ENCODE measurements at regions not wholly inside any gene's neighbourhood (a gene's known extent, or its start where the extent isn't known, plus 50 kb on each side); places are given as distances from the start of the nearest gene placed in this dataset.

- TF ChIP-seq, protein P1, sequence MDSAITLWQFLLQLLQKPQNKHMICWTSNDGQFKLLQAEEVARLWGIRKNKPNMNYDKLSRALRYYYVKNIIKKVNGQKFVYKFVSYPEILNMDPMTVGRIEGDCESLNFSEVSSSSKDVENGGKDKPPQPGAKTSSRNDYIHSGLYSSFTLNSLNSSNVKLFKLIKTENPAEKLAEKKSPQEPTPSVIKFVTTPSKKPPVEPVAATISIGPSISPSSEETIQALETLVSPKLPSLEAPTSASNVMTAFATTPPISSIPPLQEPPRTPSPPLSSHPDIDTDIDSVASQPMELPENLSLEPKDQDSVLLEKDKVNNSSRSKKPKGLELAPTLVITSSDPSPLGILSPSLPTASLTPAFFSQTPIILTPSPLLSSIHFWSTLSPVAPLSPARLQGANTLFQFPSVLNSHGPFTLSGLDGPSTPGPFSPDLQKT (IDR thresholded peaks at IDR 0.05; ENCODE audit: borderline replicate concordance, low read depth, low read length) = no peak
- TF ChIP-seq ZBTB7A (tag by site-specific recombination; IDR thresholded peaks at IDR 0.05; ENCODE audit: low read depth) (no peak), YY1 (tag by site-specific recombination; IDR thresholded peaks at IDR 0.05) (no peak), ZNF132 (tag by site-specific recombination; IDR thresholded peaks at IDR 0.05; ENCODE audit: borderline replicate concordance) (no peak), ZNF24 (tag by site-specific recombination; IDR thresholded peaks at IDR 0.05) (no peak), GLI2 (tag by site-specific recombination; IDR thresholded peaks at IDR 0.05; ENCODE audit: borderline replicate concordance, low read depth) (no peak), MEIS1 (CRISPR knock-in tag; IDR thresholded peaks at IDR 0.05; ENCODE audit: borderline replicate concordance) (no peak), PBX3 (CRISPR knock-in tag; IDR thresholded peaks at IDR 0.05) (no peak)
- TF ChIP-seq, protein P2, sequence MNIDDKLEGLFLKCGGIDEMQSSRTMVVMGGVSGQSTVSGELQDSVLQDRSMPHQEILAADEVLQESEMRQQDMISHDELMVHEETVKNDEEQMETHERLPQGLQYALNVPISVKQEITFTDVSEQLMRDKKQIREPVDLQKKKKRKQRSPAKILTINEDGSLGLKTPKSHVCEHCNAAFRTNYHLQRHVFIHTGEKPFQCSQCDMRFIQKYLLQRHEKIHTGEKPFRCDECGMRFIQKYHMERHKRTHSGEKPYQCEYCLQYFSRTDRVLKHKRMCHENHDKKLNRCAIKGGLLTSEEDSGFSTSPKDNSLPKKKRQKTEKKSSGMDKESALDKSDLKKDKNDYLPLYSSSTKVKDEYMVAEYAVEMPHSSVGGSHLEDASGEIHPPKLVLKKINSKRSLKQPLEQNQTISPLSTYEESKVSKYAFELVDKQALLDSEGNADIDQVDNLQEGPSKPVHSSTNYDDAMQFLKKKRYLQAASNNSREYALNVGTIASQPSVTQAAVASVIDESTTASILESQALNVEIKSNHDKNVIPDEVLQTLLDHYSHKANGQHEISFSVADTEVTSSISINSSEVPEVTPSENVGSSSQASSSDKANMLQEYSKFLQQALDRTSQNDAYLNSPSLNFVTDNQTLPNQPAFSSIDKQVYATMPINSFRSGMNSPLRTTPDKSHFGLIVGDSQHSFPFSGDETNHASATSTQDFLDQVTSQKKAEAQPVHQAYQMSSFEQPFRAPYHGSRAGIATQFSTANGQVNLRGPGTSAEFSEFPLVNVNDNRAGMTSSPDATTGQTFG (tag by site-specific recombination; IDR thresholded peaks at IDR 0.05; ENCODE audit: borderline replicate concordance) = no peak
These were observed 1746.2 kb upstream of the PRR20A start (continued) for GRCh38 chr13:55394470-55394869.

DNA sequence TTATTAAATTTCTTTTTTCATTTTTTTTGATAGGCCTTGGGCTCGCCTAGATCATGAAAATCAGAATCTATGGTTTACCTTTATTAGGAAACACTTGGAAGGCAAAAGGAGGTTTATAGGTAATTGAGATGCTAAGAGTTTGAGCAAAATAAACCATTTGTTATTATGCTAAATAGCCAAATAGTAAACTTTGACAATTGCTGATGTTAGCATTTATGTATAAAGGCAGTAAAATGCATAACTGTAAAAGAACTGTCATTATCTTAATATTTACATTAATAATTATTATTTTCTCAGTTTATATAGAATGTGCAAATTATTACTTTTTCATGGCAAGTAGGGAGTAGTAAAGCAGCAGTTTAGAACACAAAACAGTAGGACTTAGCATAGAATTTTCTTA is 1737.8 kb upstream of the PRR20A start:
- Histone ChIP-seq H3K36me3 (ENCODE audit: control insufficient read depth in 2 of 2, insufficient read depth in 1 of 2, low read length in 2 of 2) (no peaks in the 10 kb centered on the region), H3K4me3 (ENCODE audit: low read depth, low read length) (no peak overlapping the region), H3K9me3 (ENCODE audit: control insufficient read depth, insufficient read depth, low read depth, low read length) (no peaks in the 10 kb centered on the region), H3K4me1 (ENCODE audit: control insufficient read depth, insufficient read depth, low read length) (no peaks in the 10 kb centered on the region), H3K27ac (ENCODE audit: extremely low read depth, low read depth, low read length) (no peak overlapping the region)
- ChIA-PET POLR2A (no interaction called here), CTCF (no interaction called here)
- TF ChIP-seq ZNF544 (tag by site-specific recombination; IDR thresholded peaks at IDR 0.05) = no peak
- no peak for TF ChIP-seq ZNF660 (tag by site-specific recombination; IDR thresholded peaks at IDR 0.05)
- TF ChIP-seq RBAK (tag by site-specific recombination; IDR thresholded peaks at IDR 0.05) = no peak
- no peak for TF ChIP-seq KLF17 (tag by site-specific recombination; IDR thresholded peaks at IDR 0.05)
- TF ChIP-seq, protein P3, sequence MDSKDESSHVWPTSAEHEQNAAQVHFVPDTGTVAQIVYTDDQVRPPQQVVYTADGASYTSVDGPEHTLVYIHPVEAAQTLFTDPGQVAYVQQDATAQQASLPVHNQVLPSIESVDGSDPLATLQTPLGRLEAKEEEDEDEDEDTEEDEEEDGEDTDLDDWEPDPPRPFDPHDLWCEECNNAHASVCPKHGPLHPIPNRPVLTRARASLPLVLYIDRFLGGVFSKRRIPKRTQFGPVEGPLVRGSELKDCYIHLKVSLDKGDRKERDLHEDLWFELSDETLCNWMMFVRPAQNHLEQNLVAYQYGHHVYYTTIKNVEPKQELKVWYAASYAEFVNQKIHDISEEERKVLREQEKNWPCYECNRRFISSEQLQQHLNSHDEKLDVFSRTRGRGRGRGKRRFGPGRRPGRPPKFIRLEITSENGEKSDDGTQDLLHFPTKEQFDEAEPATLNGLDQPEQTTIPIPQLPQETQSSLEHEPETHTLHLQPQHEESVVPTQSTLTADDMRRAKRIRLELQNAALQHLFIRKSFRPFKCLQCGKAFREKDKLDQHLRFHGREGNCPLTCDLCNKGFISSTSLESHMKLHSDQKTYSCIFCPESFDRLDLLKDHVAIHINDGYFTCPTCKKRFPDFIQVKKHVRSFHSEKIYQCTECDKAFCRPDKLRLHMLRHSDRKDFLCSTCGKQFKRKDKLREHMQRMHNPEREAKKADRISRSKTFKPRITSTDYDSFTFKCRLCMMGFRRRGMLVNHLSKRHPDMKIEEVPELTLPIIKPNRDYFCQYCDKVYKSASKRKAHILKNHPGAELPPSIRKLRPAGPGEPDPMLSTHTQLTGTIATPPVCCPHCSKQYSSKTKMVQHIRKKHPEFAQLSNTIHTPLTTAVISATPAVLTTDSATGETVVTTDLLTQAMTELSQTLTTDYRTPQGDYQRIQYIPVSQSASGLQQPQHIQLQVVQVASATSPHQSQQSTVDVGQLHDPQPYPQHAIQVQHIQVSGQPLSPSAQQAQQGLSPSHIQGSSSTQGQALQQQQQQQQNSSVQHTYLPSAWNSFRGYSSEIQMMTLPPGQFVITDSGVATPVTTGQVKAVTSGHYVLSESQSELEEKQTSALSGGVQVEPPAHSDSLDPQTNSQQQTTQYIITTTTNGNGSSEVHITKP (tag by site-specific recombination; IDR thresholded peaks at IDR 0.05) = no peak
- no peak for TF ChIP-seq ZBTB21 (tag by site-specific recombination; IDR thresholded peaks at IDR 0.05)
- TF ChIP-seq ZNF184 (tag by site-specific recombination; IDR thresholded peaks at IDR 0.05) = no peak
- TF ChIP-seq KLF7 (tag by site-specific recombination; IDR thresholded peaks at IDR 0.05; ENCODE audit: borderline replicate concordance) = no peak
- TF ChIP-seq ZNF580 (tag by site-specific recombination; IDR thresholded peaks at IDR 0.05) = no peak
- TF ChIP-seq, protein P4, sequence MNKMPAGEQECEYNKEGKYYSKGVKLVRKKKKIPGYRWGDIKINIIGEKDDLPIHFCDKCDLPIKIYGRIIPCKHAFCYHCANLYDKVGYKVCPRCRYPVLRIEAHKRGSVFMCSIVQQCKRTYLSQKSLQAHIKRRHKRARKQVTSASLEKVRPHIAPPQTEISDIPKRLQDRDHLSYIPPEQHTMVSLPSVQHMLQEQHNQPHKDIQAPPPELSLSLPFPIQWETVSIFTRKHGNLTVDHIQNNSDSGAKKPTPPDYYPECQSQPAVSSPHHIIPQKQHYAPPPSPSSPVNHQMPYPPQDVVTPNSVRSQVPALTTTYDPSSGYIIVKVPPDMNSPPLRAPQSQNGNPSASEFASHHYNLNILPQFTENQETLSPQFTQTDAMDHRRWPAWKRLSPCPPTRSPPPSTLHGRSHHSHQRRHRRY (tag by site-specific recombination; IDR thresholded peaks at IDR 0.05) = no peak
- no peak for TF ChIP-seq ZNF658 (tag by site-specific recombination; IDR thresholded peaks at IDR 0.05)
- no peak for TF ChIP-seq ZNF391 (tag by site-specific recombination; IDR thresholded peaks at IDR 0.05; ENCODE audit: borderline replicate concordance, low read depth)
- TF ChIP-seq ZNF76 (tag by site-specific recombination; IDR thresholded peaks at IDR 0.05; ENCODE audit: borderline replicate concordance, low read depth) = no peak
- no peak for TF ChIP-seq TCF7L2 (IDR thresholded peaks at IDR 0.05; ENCODE audit: borderline replicate concordance, low read depth, low read length)
- no peak for TF ChIP-seq PRDM6 (tag by site-specific recombination; IDR thresholded peaks at IDR 0.05)
- no peak for TF ChIP-seq ZNF266 (tag by site-specific recombination; IDR thresholded peaks at IDR 0.05; ENCODE audit: low read depth)
